ENCODE measurements at regions not wholly inside any gene's neighbourhood (a gene's known extent, or its start where the extent isn't known, plus 50 kb on each side); places are given as distances from the start of the nearest gene placed in this dataset.

DNA sequence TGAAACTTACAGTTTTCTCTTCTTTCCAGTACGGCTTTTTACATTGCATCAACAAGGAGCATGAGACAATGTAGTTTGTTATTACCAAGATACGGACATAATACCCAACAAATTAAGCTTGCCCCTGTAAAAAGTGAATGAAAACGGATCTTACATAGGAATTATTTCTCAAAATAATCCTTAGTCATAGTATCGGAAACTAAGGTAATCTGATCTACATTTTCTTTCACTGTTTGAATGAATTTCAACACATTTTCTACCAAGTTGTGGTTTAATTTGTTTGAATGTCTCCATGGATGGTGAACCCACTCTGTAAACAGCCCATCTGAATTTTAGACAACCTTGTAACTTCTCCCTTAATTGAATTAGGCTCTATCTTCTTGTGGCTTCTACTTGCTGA is 90.5 kb downstream of the INHBA start:
- Histone ChIP-seq H3K9ac (no peak overlapping the region), H3K79me2 (ENCODE audit: insufficient read depth) (no peaks in the 10 kb centered on the region), H3K27me3 (ENCODE audit: insufficient read depth) (no peaks in the 10 kb centered on the region), H3F3A (replicated peaks; ENCODE audit: insufficient read depth) (no peaks in the 10 kb centered on the region), H3K4me2 (no peak overlapping the region), H3K9me2 (no peaks in the 10 kb centered on the region), H3K36me3 (replicated peaks in 1 of 2; ENCODE audit: control insufficient read depth in 1 of 2, insufficient read depth in 2 of 2, low read length in 1 of 2) (no peaks in the 10 kb centered on the region), H4K20me1 (ENCODE audit: insufficient read depth) (no peaks in the 10 kb centered on the region), H2AFZ (ENCODE audit: low read depth) (no peak overlapping the region), H3K4me1 (ENCODE audit: control insufficient read depth in 1 of 2, insufficient read depth in 2 of 2, low read depth in 1 of 2, low read length in 1 of 2) (no peaks in the 10 kb centered on the region; a peak in 1 of 4 replicates), H3K4me3 (ENCODE audit: low read depth in 2 of 2, low read length in 1 of 2) (no peak overlapping the region), H3K9me3 (no peaks in the 10 kb centered on the region), H3K27ac (ENCODE audit: low read depth in 2 of 2, low read length in 1 of 2) (no peak overlapping the region)
- CTCF ChIA-PET: interaction anchor here (1.2 kb wide), 1 partner anchor 8 kb away, joined by 3 read pairs; no protein-coding TSS in a partner anchor
- WGBS (ENCODE audit: low lambda C conversion rate): 66% methylated on average over 4 of the region's 4 CpGs
- no peak for TF ChIP-seq FOSL2 (IDR thresholded peaks at IDR 0.05; ENCODE audit: borderline replicate concordance, low read depth)
- TF ChIP-seq, protein P1, sequence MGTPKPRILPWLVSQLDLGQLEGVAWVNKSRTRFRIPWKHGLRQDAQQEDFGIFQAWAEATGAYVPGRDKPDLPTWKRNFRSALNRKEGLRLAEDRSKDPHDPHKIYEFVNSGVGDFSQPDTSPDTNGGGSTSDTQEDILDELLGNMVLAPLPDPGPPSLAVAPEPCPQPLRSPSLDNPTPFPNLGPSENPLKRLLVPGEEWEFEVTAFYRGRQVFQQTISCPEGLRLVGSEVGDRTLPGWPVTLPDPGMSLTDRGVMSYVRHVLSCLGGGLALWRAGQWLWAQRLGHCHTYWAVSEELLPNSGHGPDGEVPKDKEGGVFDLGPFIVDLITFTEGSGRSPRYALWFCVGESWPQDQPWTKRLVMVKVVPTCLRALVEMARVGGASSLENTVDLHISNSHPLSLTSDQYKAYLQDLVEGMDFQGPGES (IDR thresholded peaks at IDR 0.05; ENCODE audit: low read depth, low read length): no peak
- TF ChIP-seq, protein P2, sequence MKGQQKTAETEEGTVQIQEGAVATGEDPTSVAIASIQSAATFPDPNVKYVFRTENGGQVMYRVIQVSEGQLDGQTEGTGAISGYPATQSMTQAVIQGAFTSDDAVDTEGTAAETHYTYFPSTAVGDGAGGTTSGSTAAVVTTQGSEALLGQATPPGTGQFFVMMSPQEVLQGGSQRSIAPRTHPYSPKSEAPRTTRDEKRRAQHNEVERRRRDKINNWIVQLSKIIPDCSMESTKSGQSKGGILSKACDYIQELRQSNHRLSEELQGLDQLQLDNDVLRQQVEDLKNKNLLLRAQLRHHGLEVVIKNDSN (IDR thresholded peaks at IDR 0.05; ENCODE audit: borderline replicate concordance, low read depth): no peak
- TF ChIP-seq JUND (IDR thresholded peaks at IDR 0.05): no peak
- TF ChIP-seq NRF1 (IDR thresholded peaks at IDR 0.05; ENCODE audit: low read depth, low read length): no peak
- TF ChIP-seq, protein P3, sequence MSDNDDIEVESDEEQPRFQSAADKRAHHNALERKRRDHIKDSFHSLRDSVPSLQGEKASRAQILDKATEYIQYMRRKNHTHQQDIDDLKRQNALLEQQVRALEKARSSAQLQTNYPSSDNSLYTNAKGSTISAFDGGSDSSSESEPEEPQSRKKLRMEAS (IDR thresholded peaks at IDR 0.05; ENCODE audit: low read depth): no peak
- DNase-seq: no peak
- POLR2A ChIA-PET: no interaction called here

DNA sequence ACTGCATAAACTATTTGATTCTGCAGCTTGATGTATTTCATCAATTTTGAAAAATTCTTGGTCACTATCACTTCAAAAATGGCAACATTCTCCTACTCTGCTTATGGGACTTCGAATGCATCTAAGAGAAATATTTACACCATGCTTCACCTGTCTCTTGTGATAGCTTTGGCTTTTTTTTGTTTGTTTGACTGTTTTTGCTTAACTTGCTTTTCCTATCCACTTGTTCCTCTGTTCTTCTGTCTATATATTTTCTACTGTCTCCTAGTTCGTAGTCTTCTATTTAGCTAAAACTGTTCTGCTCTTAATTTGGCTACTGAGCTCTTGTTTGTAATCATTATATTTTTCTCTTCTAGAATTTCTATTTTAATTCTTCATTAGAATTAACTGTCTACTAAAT is 94.4 kb downstream of the INHBA start:
- CTCF ChIA-PET: no interaction called here

More for the DNA sequence above, 94.4 kb downstream of the INHBA start:
- Histone ChIP-seq H3K4me2 (no peak overlapping the region), H4K20me1 (ENCODE audit: insufficient read depth) (no peaks in the 10 kb centered on the region), H3K36me3 (replicated peaks in 1 of 2; ENCODE audit: control insufficient read depth in 1 of 2, insufficient read depth in 2 of 2, low read length in 1 of 2) (no peaks in the 10 kb centered on the region), H3K4me3 (ENCODE audit: low read depth in 2 of 2, low read length in 1 of 2) (no peak overlapping the region), H3K27me3 (ENCODE audit: insufficient read depth) (no peaks in the 10 kb centered on the region), H3K79me2 (ENCODE audit: insufficient read depth) (no peaks in the 10 kb centered on the region), H3K9me2 (no peaks in the 10 kb centered on the region), H3K4me1 (ENCODE audit: control insufficient read depth in 1 of 2, insufficient read depth in 2 of 2, low read depth in 1 of 2, low read length in 1 of 2) (no peaks in the 10 kb centered on the region; a peak in 1 of 4 replicates), H3K9ac (no peak overlapping the region), H3K9me3 (no peaks in the 10 kb centered on the region), H3K27ac (ENCODE audit: low read depth in 2 of 2, low read length in 1 of 2) (no peak overlapping the region), H2AFZ (ENCODE audit: low read depth) (no peak overlapping the region), H3F3A (replicated peaks; ENCODE audit: insufficient read depth) (no peaks in the 10 kb centered on the region)
- no peak for DNase-seq
- no peak for TF ChIP-seq POLR2AphosphoS5 (IDR thresholded peaks at IDR 0.05; ENCODE audit: low read depth, low read length)
- TF ChIP-seq, protein P4, sequence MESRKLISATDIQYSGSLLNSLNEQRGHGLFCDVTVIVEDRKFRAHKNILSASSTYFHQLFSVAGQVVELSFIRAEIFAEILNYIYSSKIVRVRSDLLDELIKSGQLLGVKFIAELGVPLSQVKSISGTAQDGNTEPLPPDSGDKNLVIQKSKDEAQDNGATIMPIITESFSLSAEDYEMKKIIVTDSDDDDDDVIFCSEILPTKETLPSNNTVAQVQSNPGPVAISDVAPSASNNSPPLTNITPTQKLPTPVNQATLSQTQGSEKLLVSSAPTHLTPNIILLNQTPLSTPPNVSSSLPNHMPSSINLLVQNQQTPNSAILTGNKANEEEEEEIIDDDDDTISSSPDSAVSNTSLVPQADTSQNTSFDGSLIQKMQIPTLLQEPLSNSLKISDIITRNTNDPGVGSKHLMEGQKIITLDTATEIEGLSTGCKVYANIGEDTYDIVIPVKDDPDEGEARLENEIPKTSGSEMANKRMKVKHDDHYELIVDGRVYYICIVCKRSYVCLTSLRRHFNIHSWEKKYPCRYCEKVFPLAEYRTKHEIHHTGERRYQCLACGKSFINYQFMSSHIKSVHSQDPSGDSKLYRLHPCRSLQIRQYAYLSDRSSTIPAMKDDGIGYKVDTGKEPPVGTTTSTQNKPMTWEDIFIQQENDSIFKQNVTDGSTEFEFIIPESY (IDR thresholded peaks at IDR 0.05; ENCODE audit: borderline replicate concordance, low read depth): no peak
- no peak for TF ChIP-seq RCOR1 (IDR thresholded peaks at IDR 0.05; ENCODE audit: low read length)
- TF ChIP-seq TEAD4 (IDR thresholded peaks at IDR 0.05; ENCODE audit: borderline replicate concordance, insufficient read depth): no peak
- TF ChIP-seq ELF1 (IDR thresholded peaks at IDR 0.05): no peak
- no peak for TF ChIP-seq GATA2 (CRISPR knock-in tag; IDR thresholded peaks at IDR 0.05)
- no peak for TF ChIP-seq FOSL2 (IDR thresholded peaks at IDR 0.05; ENCODE audit: borderline replicate concordance, low read depth)
- no peak for TF ChIP-seq MEF2A (IDR thresholded peaks at IDR 0.05; ENCODE audit: borderline replicate concordance, low read depth)
- no peak for TF ChIP-seq RAD21 (IDR thresholded peaks at IDR 0.05; ENCODE audit: low read length)
- TF ChIP-seq EZH2phosphoT487 (IDR thresholded peaks at IDR 0.05; ENCODE audit: borderline replicate concordance, low read depth): no peak
- TF ChIP-seq FOXM1 (IDR thresholded peaks at IDR 0.05; ENCODE audit: low read depth): no peak
- TF ChIP-seq, protein P5, sequence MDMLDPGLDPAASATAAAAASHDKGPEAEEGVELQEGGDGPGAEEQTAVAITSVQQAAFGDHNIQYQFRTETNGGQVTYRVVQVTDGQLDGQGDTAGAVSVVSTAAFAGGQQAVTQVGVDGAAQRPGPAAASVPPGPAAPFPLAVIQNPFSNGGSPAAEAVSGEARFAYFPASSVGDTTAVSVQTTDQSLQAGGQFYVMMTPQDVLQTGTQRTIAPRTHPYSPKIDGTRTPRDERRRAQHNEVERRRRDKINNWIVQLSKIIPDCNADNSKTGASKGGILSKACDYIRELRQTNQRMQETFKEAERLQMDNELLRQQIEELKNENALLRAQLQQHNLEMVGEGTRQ (IDR thresholded peaks at IDR 0.05; ENCODE audit: borderline replicate concordance, low read depth, low read length): no peak
- TF ChIP-seq, protein P6, sequence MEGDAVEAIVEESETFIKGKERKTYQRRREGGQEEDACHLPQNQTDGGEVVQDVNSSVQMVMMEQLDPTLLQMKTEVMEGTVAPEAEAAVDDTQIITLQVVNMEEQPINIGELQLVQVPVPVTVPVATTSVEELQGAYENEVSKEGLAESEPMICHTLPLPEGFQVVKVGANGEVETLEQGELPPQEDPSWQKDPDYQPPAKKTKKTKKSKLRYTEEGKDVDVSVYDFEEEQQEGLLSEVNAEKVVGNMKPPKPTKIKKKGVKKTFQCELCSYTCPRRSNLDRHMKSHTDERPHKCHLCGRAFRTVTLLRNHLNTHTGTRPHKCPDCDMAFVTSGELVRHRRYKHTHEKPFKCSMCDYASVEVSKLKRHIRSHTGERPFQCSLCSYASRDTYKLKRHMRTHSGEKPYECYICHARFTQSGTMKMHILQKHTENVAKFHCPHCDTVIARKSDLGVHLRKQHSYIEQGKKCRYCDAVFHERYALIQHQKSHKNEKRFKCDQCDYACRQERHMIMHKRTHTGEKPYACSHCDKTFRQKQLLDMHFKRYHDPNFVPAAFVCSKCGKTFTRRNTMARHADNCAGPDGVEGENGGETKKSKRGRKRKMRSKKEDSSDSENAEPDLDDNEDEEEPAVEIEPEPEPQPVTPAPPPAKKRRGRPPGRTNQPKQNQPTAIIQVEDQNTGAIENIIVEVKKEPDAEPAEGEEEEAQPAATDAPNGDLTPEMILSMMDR (IDR thresholded peaks at IDR 0.05): no peak
- TF ChIP-seq, protein P2 (IDR thresholded peaks at IDR 0.05; ENCODE audit: borderline replicate concordance, low read depth): no peak
- no peak for TF ChIP-seq NRF1 (IDR thresholded peaks at IDR 0.05; ENCODE audit: low read depth, low read length)
- TF ChIP-seq YY1 (IDR thresholded peaks at IDR 0.05; ENCODE audit: low read depth): no peak
- TF ChIP-seq JUND (IDR thresholded peaks at IDR 0.05): no peak
- TF ChIP-seq TCF12 (IDR thresholded peaks at IDR 0.05): no peak
- TF ChIP-seq NFIC (IDR thresholded peaks at IDR 0.05; ENCODE audit: borderline replicate concordance): no peak
- POLR2A ChIA-PET: no interaction called here
- 50% methylated on average over 2 of the region's 2 CpGs for WGBS (ENCODE audit: low lambda C conversion rate)

Measured in SK-N-SH (cell line).